NB4 (cell line): ENCODE measurements at regions not wholly inside any gene's neighbourhood (a gene's known extent, or its start where the extent isn't known, plus 50 kb on each side); places are given as distances from the start of the nearest gene placed in this dataset.
A peak's percentile ranks its signal among the peaks of the same experiment; 100 is the strongest.

Source experiments
- DNase-seq: peaks from one replicate; pipeline ENCODE4 v3.0.0; 2010; ENCODE audit warnings: low read depth
- H3K4me3 ChIP-seq: one replicate; pipeline ENCODE4 v1.5.1; 2011; ENCODE audit warnings: mild to moderate bottlenecking, low read depth, low read length, moderate library complexity
- CTCF ChIP-seq: IDR thresholded peaks from one replicate; pipeline ENCODE4 v1.5.1; 2012; ENCODE audit warnings: low read depth, low read length
- MAX ChIP-seq: IDR thresholded peaks from 2 replicates; pipeline ENCODE4 v1.6.1; 2011; ENCODE audit warnings: low read depth, low read length
- MYC ChIP-seq: IDR thresholded peaks from 2 replicates; pipeline ENCODE4 v1.6.1; 2011; ENCODE audit warnings: low read depth, low read length
- POLR2A ChIP-seq: IDR thresholded peaks from 2 replicates; pipeline ENCODE4 v1.6.1; 2011; ENCODE audit warnings: mild to moderate bottlenecking; ENCODE audit not compliant: insufficient read length; ENCODE audit errors: extremely low read depth

- DNase-seq: no peak
- TF ChIP-seq MAX (no peak), MYC (no peak), POLR2A (no peak), CTCF (no peak)
- no peak overlapping the region for H3K4me3 ChIP-seq
Measured at GRCh38 chr1:233780049-233780448, 124.4 kb upstream of the SLC35F3 start.

GRCh38 chr1:233782937-233783586 is 121.4 kb upstream of the SLC35F3 start:
- H3K4me3 ChIP-seq: no peak overlapping the region
- TF ChIP-seq CTCF: no peak
- TF ChIP-seq MYC: no peak
- TF ChIP-seq MAX: no peak
- DNase-seq: no peak

GRCh38 chr1:233787599-233787998 is 116.9 kb upstream of the SLC35F3 start:
- no peak for TF ChIP-seq MYC
- no peak overlapping the region for H3K4me3 ChIP-seq
- DNase-seq: no peak

- no peak overlapping the region for H3K4me3 ChIP-seq
- no peak for DNase-seq
- TF ChIP-seq MYC: no peak
- TF ChIP-seq CTCF: no peak
- TF ChIP-seq MAX: no peak
- no peak for TF ChIP-seq POLR2A
Measured at GRCh38 chr1:233788687-233789086, 115.8 kb upstream of the SLC35F3 start.

- TF ChIP-seq CTCF: no peak
- no peak for TF ChIP-seq MAX
- TF ChIP-seq POLR2A: no peak
- no peak for TF ChIP-seq MYC
- H3K4me3 ChIP-seq: no peak overlapping the region
- no peak for DNase-seq
Measured at GRCh38 chr1:233790121-233790520, 114.4 kb upstream of the SLC35F3 start.

GRCh38 chr1:233790662-233791371 is 113.7 kb upstream of the SLC35F3 start:
- no peak overlapping the region for H3K4me3 ChIP-seq
- peak; percentile 59 for DNase-seq
- TF ChIP-seq CTCF (peak; percentile 86), MYC (no peak)
